ENCODE measurements at regions not wholly inside any gene's neighbourhood (a gene's known extent, or its start where the extent isn't known, plus 50 kb on each side); places are given as distances from the start of the nearest gene placed in this dataset.

- TF ChIP-seq EZH2phosphoT487 (conservative IDR thresholded peaks at IDR 0.05; ENCODE audit: low read length) (no peak), CTCF (IDR thresholded peaks at IDR 0.05; ENCODE audit: insufficient read depth, low read length, poor library complexity, severe bottlenecking) (no peak)
- Histone ChIP-seq H3K4me2 (ENCODE audit: low read depth, low read length, poor library complexity, severe bottlenecking) (no peak overlapping the region), H2AFZ (ENCODE audit: low read depth, low read length, severe bottlenecking) (no peak overlapping the region)
Measured at GRCh38 chr1:219837994-219838294, 90.4 kb downstream of the SLC30A10 start.

GRCh38 chr1:219837274-219837993 is 90.9 kb downstream of the SLC30A10 start:
- Histone ChIP-seq H2AFZ (ENCODE audit: low read depth, low read length, severe bottlenecking) (no peak overlapping the region), H3K4me3 (ENCODE audit: insufficient read depth, low read length, poor library complexity, severe bottlenecking) (no peak overlapping the region), H3K4me2 (ENCODE audit: low read depth, low read length, poor library complexity, severe bottlenecking) (no peak overlapping the region), H3K9me2 (replicated peaks; ENCODE audit: insufficient read depth, low read length) (no peaks in the 10 kb centered on the region), H3K27ac (ENCODE audit: low read depth, low read length) (no peak overlapping the region), H3K9me3 (ENCODE audit: insufficient read depth, low read length) (no peaks in the 10 kb centered on the region), H3F3A (ENCODE audit: insufficient read depth) (no peaks in the 10 kb centered on the region), H3K36me3 (ENCODE audit: low read length) (no peaks in the 10 kb centered on the region), H3K9ac (ENCODE audit: low read length) (no peak overlapping the region), H3K27me3 (ENCODE audit: low read length) (no peaks in the 10 kb centered on the region), H4K20me1 (ENCODE audit: low read depth, low read length) (no peaks in the 10 kb centered on the region), H3K79me2 (ENCODE audit: insufficient read depth, low read length) (no peaks in the 10 kb centered on the region)
- no peak for TF ChIP-seq EZH2phosphoT487 (conservative IDR thresholded peaks at IDR 0.05; ENCODE audit: low read length)
- TF ChIP-seq CTCF (IDR thresholded peaks at IDR 0.05; ENCODE audit: insufficient read depth, low read length, poor library complexity, severe bottlenecking) = peak; percentile 54

More at GRCh38 chr1:219837994-219838294, 90.4 kb downstream of the SLC30A10 start:
- Histone ChIP-seq H4K20me1 (ENCODE audit: low read depth, low read length) (no peaks in the 10 kb centered on the region), H3K9me2 (replicated peaks; ENCODE audit: insufficient read depth, low read length) (no peaks in the 10 kb centered on the region), H3K36me3 (ENCODE audit: low read length) (no peaks in the 10 kb centered on the region), H3K9ac (ENCODE audit: low read length) (no peak overlapping the region), H3F3A (ENCODE audit: insufficient read depth) (no peaks in the 10 kb centered on the region), H3K4me3 (ENCODE audit: insufficient read depth, low read length, poor library complexity, severe bottlenecking) (no peak overlapping the region), H3K27ac (ENCODE audit: low read depth, low read length) (no peak overlapping the region), H3K9me3 (ENCODE audit: insufficient read depth, low read length) (no peaks in the 10 kb centered on the region), H3K27me3 (ENCODE audit: low read length) (no peaks in the 10 kb centered on the region), H3K79me2 (ENCODE audit: insufficient read depth, low read length) (no peaks in the 10 kb centered on the region)

GRCh38 chr1:219834314-219834917 is 93.9 kb downstream of the SLC30A10 start:
- Histone ChIP-seq H3K9me2 (replicated peaks; ENCODE audit: insufficient read depth, low read length) (no peaks in the 10 kb centered on the region), H2AFZ (ENCODE audit: low read depth, low read length, severe bottlenecking) (no peak overlapping the region), H3K27me3 (ENCODE audit: low read length) (no peaks in the 10 kb centered on the region), H4K20me1 (ENCODE audit: low read depth, low read length) (no peaks in the 10 kb centered on the region), H3K27ac (ENCODE audit: low read depth, low read length) (no peak overlapping the region), H3K4me3 (ENCODE audit: insufficient read depth, low read length, poor library complexity, severe bottlenecking) (no peak overlapping the region), H3K9me3 (ENCODE audit: insufficient read depth, low read length) (no peaks in the 10 kb centered on the region), H3K79me2 (ENCODE audit: insufficient read depth, low read length) (no peaks in the 10 kb centered on the region), H3K4me2 (ENCODE audit: low read depth, low read length, poor library complexity, severe bottlenecking) (no peak overlapping the region), H3K36me3 (ENCODE audit: low read length) (no peaks in the 10 kb centered on the region), H3F3A (ENCODE audit: insufficient read depth) (no peaks in the 10 kb centered on the region), H3K9ac (ENCODE audit: low read length) (no peak overlapping the region)
- TF ChIP-seq EZH2phosphoT487 (conservative IDR thresholded peaks at IDR 0.05; ENCODE audit: low read length) = no peak
- TF ChIP-seq CTCF (IDR thresholded peaks at IDR 0.05; ENCODE audit: insufficient read depth, low read length, poor library complexity, severe bottlenecking) = no peak
